ENCODE measurements at regions not wholly inside any gene's neighbourhood (a gene's known extent, or its start where the extent isn't known, plus 50 kb on each side); places are given as distances from the start of the nearest gene placed in this dataset.

GRCh38 chr9:100641166-100641565, 63.3 kb downstream of the CAVIN4 start:
- TF ChIP-seq CTCF (IDR thresholded peaks at IDR 0.05) (no peak), POLR2A (IDR thresholded peaks at IDR 0.05) (no peak)

Data from thyroid gland (tissue), 4 donors.